ENCODE measurements at regions not wholly inside any gene's neighbourhood (a gene's known extent, or its start where the extent isn't known, plus 50 kb on each side); places are given as distances from the start of the nearest gene placed in this dataset.

DNA sequence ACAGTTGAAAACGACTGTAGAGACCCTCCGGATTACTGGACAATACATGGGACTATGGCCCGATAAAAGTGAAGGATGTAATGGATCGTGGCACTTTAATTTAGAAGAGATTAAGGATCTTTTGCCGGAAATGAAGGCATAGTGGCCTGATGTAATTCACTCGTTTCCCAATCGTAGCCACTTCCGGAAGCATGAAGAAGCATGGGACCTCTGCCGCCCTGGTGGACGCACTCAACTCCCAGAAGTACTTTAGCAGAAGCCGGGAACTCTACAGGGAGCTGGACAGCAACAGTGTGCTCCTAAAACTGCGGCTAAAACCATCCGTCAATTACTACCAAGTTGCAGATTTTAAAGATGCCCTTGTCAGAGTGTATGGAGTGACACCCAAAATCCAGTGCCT lies 59.6 kb upstream of the NUPR2 start:
- Histone ChIP-seq H3K14ac (ENCODE audit: insufficient read length) (no peak overlapping the region), H3K23ac (ENCODE audit: insufficient read length) (no peak overlapping the region), H3K79me2 (ENCODE audit: control insufficient read depth in 1 of 2, insufficient read depth in 2 of 2, low read length in 2 of 2) (no peaks in the 10 kb centered on the region), H3K9ac (replicated peaks in 1 of 4; ENCODE audit: extremely low read depth in 1 of 4, low read depth in 3 of 4, low read length in 3 of 4) (no peak overlapping the region), H2BK5ac (ENCODE audit: low read depth, low read length) (no peak overlapping the region), H3K23me2 (ENCODE audit: low read depth, low read length) (peaks cover 1% of the 10 kb centered on the region; the same call in 1 of the 2 replicates), H2BK15ac (ENCODE audit: low read length) (no peak overlapping the region), H3K4me1 (replicated peaks in 1 of 4; ENCODE audit: control insufficient read depth in 3 of 4, insufficient read depth in 4 of 4, low read length in 3 of 4) (no peaks in the 10 kb centered on the region), H3K56ac (replicated peaks; ENCODE audit: insufficient read length, low read depth, low read length) (no peak overlapping the region), H3K36me3 (ENCODE audit: control insufficient read depth in 2 of 4, insufficient read depth in 4 of 4, low read length in 3 of 4) (peaks cover 0 to 10% (median 0%) of the 10 kb centered on the region in 4 experiments; a peak in 2 of 8 replicates), H3K27ac (ENCODE audit: low read depth, low read length) (no peak overlapping the region), H2BK20ac (ENCODE audit: low read length) (no peak overlapping the region), H3K18ac (ENCODE audit: extremely low read depth, low read length) (no peak overlapping the region), H2BK120ac (replicated peaks; ENCODE audit: low read depth, low read length) (no peak overlapping the region), H3K4me2 (ENCODE audit: insufficient read depth in 1 of 2, low read depth in 2 of 2, low read length in 2 of 2) (no peak overlapping the region), H3K79me1 (ENCODE audit: low read depth, low read length) (no peaks in the 10 kb centered on the region), H3K9me3 (ENCODE audit: insufficient read depth in 2 of 2, low read depth in 1 of 2, low read length in 1 of 2) (peaks cover 49 to 90% of the 10 kb centered on the region in 2 experiments), H4K5ac (ENCODE audit: insufficient read length, low read depth, low read length) (no peak overlapping the region), H4K8ac (ENCODE audit: extremely low read depth, insufficient read depth, low read length) (no peak overlapping the region), H4K91ac (replicated peaks; ENCODE audit: insufficient read length, low read length) (no peak overlapping the region), H2BK12ac (ENCODE audit: low read depth, low read length) (no peak overlapping the region), H3K27me3 (replicated peaks in 1 of 4; ENCODE audit: control insufficient read depth in 3 of 4, extremely low read depth in 1 of 4, insufficient read depth in 3 of 4, low read length in 3 of 4) (no peaks in the 10 kb centered on the region), H2AFZ (ENCODE audit: low read length) (no peak overlapping the region), H2AK5ac (ENCODE audit: low read depth, low read length) (no peak overlapping the region), H3K4ac (replicated peaks; ENCODE audit: insufficient read length, low read depth, low read length) (no peak overlapping the region), H4K20me1 (replicated peaks in 1 of 2; ENCODE audit: control insufficient read depth in 1 of 2, insufficient read depth in 2 of 2, low read length in 2 of 2) (no peaks in the 10 kb centered on the region), H3K4me3 (ENCODE audit: extremely low read depth in 1 of 4, insufficient read depth in 2 of 4, low read depth in 3 of 4, low read length in 4 of 4) (no peak overlapping the region)
- ChIA-PET CTCF (ENCODE audit: partially characterized antibody) (no interaction called here), POLR2A (ENCODE audit: partially characterized antibody) (no interaction called here)
- WGBS, 2 experiments (ENCODE audit: extremely low coverage in 1 of 2, insufficient coverage in 1 of 2, insufficient read length in 1 of 2, insufficient replicate concordance in 2 of 2, low coverage in 1 of 2, low lambda C conversion rate in 2 of 2, missing lambda C conversion rate in 1 of 2), result 83% methylated on average over 13 of the region's 13 CpGs; no CpG with 5 or more reads in 1 of the 2 experiments
- no peak for DNase-seq (ENCODE audit: low read depth in 1 of 2, low spot score in 2 of 2)
- no peak for FAIRE-seq
- no peak for TF ChIP-seq RBBP5 (IDR thresholded peaks at IDR 0.05; ENCODE audit: borderline replicate concordance, low read depth, low read length)
- no peak for TF ChIP-seq FOSL1 (IDR thresholded peaks at IDR 0.05; ENCODE audit: insufficient read depth, low read depth, low read length)
- no peak for TF ChIP-seq TEAD4 (IDR thresholded peaks at IDR 0.05; ENCODE audit: low read depth, low read length)
- no peak for TF ChIP-seq SUZ12 (IDR thresholded peaks at IDR 0.05; ENCODE audit: low read length)
- no peak for TF ChIP-seq TAF1 (IDR thresholded peaks at IDR 0.05; ENCODE audit: low read depth, low read length)
- TF ChIP-seq KDM1A (IDR thresholded peaks at IDR 0.05; ENCODE audit: borderline replicate concordance, low read length), result no peak
- TF ChIP-seq POU5F1 (IDR thresholded peaks at IDR 0.05; ENCODE audit: low read depth, low read length), result no peak
- TF ChIP-seq CHD2 (IDR thresholded peaks at IDR 0.05; ENCODE audit: low read length), result no peak
- TF ChIP-seq MAX (IDR thresholded peaks at IDR 0.05), result no peak
- TF ChIP-seq, protein P1, sequence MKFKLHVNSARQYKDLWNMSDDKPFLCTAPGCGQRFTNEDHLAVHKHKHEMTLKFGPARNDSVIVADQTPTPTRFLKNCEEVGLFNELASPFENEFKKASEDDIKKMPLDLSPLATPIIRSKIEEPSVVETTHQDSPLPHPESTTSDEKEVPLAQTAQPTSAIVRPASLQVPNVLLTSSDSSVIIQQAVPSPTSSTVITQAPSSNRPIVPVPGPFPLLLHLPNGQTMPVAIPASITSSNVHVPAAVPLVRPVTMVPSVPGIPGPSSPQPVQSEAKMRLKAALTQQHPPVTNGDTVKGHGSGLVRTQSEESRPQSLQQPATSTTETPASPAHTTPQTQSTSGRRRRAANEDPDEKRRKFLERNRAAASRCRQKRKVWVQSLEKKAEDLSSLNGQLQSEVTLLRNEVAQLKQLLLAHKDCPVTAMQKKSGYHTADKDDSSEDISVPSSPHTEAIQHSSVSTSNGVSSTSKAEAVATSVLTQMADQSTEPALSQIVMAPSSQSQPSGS (IDR thresholded peaks at IDR 0.05; ENCODE audit: low read length), result no peak
- TF ChIP-seq CTBP2 (IDR thresholded peaks at IDR 0.05; ENCODE audit: borderline replicate concordance, insufficient read depth, insufficient read length, low read length), result no peak
- TF ChIP-seq BRCA1 (IDR thresholded peaks at IDR 0.05; ENCODE audit: low read depth, low read length), result no peak
- no peak for TF ChIP-seq SRF (IDR thresholded peaks at IDR 0.05; ENCODE audit: low read depth, low read length)

Data from H1 (cell line).